Dermis blood vessel endothelial cell (primary cell): ENCODE measurements at regions not wholly inside any gene's neighbourhood (a gene's known extent, or its start where the extent isn't known, plus 50 kb on each side); places are given as distances from the start of the nearest gene placed in this dataset.

Experiments used
- DNase-seq: peaks from one replicate; pipeline ENCODE4 v3.0.0; 2010

- DNase-seq = no peak
These were observed 142.5 kb downstream of the RBFOX3 start for GRCh38 chr17:79468183-79468944.

GRCh38 chr17:79466562-79467350, 144.1 kb downstream of the RBFOX3 start:
- DNase-seq = no peak

GRCh38 chr17:79465681-79466025, 145.2 kb downstream of the RBFOX3 start:
- no peak for DNase-seq

- no peak for DNase-seq
These were observed 145.7 kb downstream of the RBFOX3 start for GRCh38 chr17:79465011-79465680.

GRCh38 chr17:79464318-79465010, 146.4 kb downstream of the RBFOX3 start:
- DNase-seq = no peak

GRCh38 chr17:79463421-79464317, 147.2 kb downstream of the RBFOX3 start:
- no peak for DNase-seq

- no peak for DNase-seq
These were observed 149.8 kb downstream of the RBFOX3 start for GRCh38 chr17:79461041-79461440.

GRCh38 chr17:79459846-79460245, 151.0 kb downstream of the RBFOX3 start:
- no peak for DNase-seq

GRCh38 chr17:79459003-79459655, 151.7 kb downstream of the RBFOX3 start:
- no peak for DNase-seq

GRCh38 chr17:79458356-79458755, 152.5 kb downstream of the RBFOX3 start:
- DNase-seq = no peak

- DNase-seq = no peak
These were observed 153.0 kb downstream of the RBFOX3 start for GRCh38 chr17:79457889-79458288.

- DNase-seq = no peak
These were observed 153.5 kb downstream of the RBFOX3 start for GRCh38 chr17:79457376-79457775.

GRCh38 chr17:79455636-79456035, 155.2 kb downstream of the RBFOX3 start:
- DNase-seq = no peak

- DNase-seq = no peak
These were observed 156.0 kb downstream of the RBFOX3 start for GRCh38 chr17:79454826-79455225.

- no peak for DNase-seq
These were observed 157.4 kb downstream of the RBFOX3 start for GRCh38 chr17:79453481-79453880.

- DNase-seq = no peak
These were observed 158.1 kb downstream of the RBFOX3 start for GRCh38 chr17:79452706-79453105.

GRCh38 chr17:79451167-79451566, 159.7 kb downstream of the RBFOX3 start:
- no peak for DNase-seq

GRCh38 chr17:79446399-79447009, 164.3 kb downstream of the RBFOX3 start:
- DNase-seq = no peak

GRCh38 chr17:79444198-79444597, 166.7 kb downstream of the RBFOX3 start:
- DNase-seq = no peak

GRCh38 chr17:79443026-79443425, 167.8 kb downstream of the RBFOX3 start:
- DNase-seq = no peak
